Neural progenitor cell (in vitro differentiated cells): ENCODE measurements at regions not wholly inside any gene's neighbourhood (a gene's known extent, or its start where the extent isn't known, plus 50 kb on each side); places are given as distances from the start of the nearest gene placed in this dataset.

Experiments used
- CTCF ChIP-seq: fragments of 200-600 bp; sonication (generic); IDR thresholded peaks from 2 replicates; pipeline ENCODE4 v1.5.1; 2017; ENCODE audit warnings: antibody characterized with exemption, mild to moderate bottlenecking
- EZH2 ChIP-seq: fragments of 200-600 bp; sonication (generic); IDR thresholded peaks from 2 replicates; pipeline ENCODE4 v1.6.1; 2017; ENCODE audit warnings: antibody characterized with exemption, mild to moderate bottlenecking, moderate library complexity
- EZH2phosphoT487 ChIP-seq: fragments of 200-600 bp; sonication (generic); IDR thresholded peaks from 2 replicates; pipeline ENCODE4 v1.6.1; 2017; ENCODE audit warnings: antibody characterized with exemption

GRCh38 chr10:24127516-24127915 is 81.4 kb upstream of the KIAA1217 start:
- TF ChIP-seq EZH2phosphoT487 (no peak), CTCF (no peak), EZH2 (no peak)
